SK-N-SH (cell line): ENCODE measurements at regions not wholly inside any gene's neighbourhood (a gene's known extent, or its start where the extent isn't known, plus 50 kb on each side); places are given as distances from the start of the nearest gene placed in this dataset.

Experiments
- EZH2phosphoT487 ChIP-seq: fragments of 200-600 bp; sonication (generic); IDR thresholded peaks from 2 replicates; pipeline ENCODE4 v1.6.1; 2017; ENCODE audit warnings: low read depth, mixed run types, mild to moderate bottlenecking, antibody characterized with exemption, moderate library complexity, borderline replicate concordance
- FOXJ3 ChIP-seq: sonication (generic); formaldehyde crosslinking; IDR thresholded peaks from 2 replicates; pipeline ENCODE4 v1.5.1; 2020; ENCODE audit warnings: mild to moderate bottlenecking, missing genetic modification reagents
- TF ChIP-seq, protein P1 (sequence below): IDR thresholded peaks from 2 replicates; pipeline ENCODE4 v1.4.0; 2012; ENCODE audit warnings: low read depth, borderline replicate concordance
- TF ChIP-seq, protein P2 (sequence below): fragments of 200-600 bp; sonication (generic); IDR thresholded peaks from 2 replicates; pipeline ENCODE4 v1.6.1; 2017; ENCODE audit warnings: antibody characterized with exemption, mild to moderate bottlenecking, moderate library complexity
- TF ChIP-seq, protein P3 (sequence below): fragments of 150-350 bp; IDR thresholded peaks from 2 replicates; pipeline ENCODE4 v1.6.1; 2017; ENCODE audit warnings: antibody characterized with exemption, low read length, low read depth, borderline replicate concordance
- TF ChIP-seq, protein P4 (sequence below): IDR thresholded peaks from 2 replicates; pipeline ENCODE4 v1.6.1; 2012; ENCODE audit warnings: mild to moderate bottlenecking, low read depth, low read length, moderate library complexity

DNA sequence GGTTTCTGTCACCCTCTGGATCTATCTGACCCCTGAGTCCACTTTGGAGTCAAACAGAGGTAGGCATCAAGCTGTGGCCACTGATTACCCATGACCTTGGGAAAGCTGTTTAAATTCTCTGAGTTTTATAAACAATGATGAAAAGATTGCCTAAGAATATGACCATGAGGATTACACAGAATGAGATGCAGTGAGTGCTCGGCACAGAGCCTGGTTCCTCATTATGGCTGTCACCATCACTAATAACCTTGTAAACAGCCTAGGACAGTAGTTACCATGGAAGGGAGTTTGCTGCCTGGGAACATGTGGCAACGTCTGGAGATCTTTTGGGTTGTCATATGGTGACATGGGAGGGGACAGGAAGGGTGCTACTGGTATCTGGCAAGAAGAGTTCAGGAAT is 248.3 kb upstream of the KAZN start:
- TF ChIP-seq, protein P1, sequence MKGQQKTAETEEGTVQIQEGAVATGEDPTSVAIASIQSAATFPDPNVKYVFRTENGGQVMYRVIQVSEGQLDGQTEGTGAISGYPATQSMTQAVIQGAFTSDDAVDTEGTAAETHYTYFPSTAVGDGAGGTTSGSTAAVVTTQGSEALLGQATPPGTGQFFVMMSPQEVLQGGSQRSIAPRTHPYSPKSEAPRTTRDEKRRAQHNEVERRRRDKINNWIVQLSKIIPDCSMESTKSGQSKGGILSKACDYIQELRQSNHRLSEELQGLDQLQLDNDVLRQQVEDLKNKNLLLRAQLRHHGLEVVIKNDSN = no peak
- TF ChIP-seq, protein P2, sequence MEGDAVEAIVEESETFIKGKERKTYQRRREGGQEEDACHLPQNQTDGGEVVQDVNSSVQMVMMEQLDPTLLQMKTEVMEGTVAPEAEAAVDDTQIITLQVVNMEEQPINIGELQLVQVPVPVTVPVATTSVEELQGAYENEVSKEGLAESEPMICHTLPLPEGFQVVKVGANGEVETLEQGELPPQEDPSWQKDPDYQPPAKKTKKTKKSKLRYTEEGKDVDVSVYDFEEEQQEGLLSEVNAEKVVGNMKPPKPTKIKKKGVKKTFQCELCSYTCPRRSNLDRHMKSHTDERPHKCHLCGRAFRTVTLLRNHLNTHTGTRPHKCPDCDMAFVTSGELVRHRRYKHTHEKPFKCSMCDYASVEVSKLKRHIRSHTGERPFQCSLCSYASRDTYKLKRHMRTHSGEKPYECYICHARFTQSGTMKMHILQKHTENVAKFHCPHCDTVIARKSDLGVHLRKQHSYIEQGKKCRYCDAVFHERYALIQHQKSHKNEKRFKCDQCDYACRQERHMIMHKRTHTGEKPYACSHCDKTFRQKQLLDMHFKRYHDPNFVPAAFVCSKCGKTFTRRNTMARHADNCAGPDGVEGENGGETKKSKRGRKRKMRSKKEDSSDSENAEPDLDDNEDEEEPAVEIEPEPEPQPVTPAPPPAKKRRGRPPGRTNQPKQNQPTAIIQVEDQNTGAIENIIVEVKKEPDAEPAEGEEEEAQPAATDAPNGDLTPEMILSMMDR = no peak
- TF ChIP-seq, protein P3, sequence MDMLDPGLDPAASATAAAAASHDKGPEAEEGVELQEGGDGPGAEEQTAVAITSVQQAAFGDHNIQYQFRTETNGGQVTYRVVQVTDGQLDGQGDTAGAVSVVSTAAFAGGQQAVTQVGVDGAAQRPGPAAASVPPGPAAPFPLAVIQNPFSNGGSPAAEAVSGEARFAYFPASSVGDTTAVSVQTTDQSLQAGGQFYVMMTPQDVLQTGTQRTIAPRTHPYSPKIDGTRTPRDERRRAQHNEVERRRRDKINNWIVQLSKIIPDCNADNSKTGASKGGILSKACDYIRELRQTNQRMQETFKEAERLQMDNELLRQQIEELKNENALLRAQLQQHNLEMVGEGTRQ = no peak
- TF ChIP-seq, protein P4, sequence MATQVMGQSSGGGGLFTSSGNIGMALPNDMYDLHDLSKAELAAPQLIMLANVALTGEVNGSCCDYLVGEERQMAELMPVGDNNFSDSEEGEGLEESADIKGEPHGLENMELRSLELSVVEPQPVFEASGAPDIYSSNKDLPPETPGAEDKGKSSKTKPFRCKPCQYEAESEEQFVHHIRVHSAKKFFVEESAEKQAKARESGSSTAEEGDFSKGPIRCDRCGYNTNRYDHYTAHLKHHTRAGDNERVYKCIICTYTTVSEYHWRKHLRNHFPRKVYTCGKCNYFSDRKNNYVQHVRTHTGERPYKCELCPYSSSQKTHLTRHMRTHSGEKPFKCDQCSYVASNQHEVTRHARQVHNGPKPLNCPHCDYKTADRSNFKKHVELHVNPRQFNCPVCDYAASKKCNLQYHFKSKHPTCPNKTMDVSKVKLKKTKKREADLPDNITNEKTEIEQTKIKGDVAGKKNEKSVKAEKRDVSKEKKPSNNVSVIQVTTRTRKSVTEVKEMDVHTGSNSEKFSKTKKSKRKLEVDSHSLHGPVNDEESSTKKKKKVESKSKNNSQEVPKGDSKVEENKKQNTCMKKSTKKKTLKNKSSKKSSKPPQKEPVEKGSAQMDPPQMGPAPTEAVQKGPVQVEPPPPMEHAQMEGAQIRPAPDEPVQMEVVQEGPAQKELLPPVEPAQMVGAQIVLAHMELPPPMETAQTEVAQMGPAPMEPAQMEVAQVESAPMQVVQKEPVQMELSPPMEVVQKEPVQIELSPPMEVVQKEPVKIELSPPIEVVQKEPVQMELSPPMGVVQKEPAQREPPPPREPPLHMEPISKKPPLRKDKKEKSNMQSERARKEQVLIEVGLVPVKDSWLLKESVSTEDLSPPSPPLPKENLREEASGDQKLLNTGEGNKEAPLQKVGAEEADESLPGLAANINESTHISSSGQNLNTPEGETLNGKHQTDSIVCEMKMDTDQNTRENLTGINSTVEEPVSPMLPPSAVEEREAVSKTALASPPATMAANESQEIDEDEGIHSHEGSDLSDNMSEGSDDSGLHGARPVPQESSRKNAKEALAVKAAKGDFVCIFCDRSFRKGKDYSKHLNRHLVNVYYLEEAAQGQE = no peak
- no peak for TF ChIP-seq FOXJ3
- TF ChIP-seq EZH2phosphoT487 = no peak
